DOHH2 (cell line): ENCODE measurements at regions not wholly inside any gene's neighbourhood (a gene's known extent, or its start where the extent isn't known, plus 50 kb on each side); places are given as distances from the start of the nearest gene placed in this dataset.

Experiments
- CTCF ChIP-seq: fragments of 200-600 bp; sonication (generic); IDR thresholded peaks from one replicate; pipeline ENCODE4 v1.5.1; 2014; ENCODE audit warnings: antibody characterized with exemption, mild to moderate bottlenecking, low read depth, low read length; ENCODE audit not compliant: poor library complexity, severe bottlenecking
- EZH2phosphoT487 ChIP-seq: fragments of 200-600 bp; sonication (generic); IDR thresholded peaks from 2 replicates; pipeline ENCODE4 v1.6.1; 2017; ENCODE audit warnings: borderline replicate concordance, mild to moderate bottlenecking, antibody characterized with exemption, low read length, moderate library complexity, mixed read lengths

DNA sequence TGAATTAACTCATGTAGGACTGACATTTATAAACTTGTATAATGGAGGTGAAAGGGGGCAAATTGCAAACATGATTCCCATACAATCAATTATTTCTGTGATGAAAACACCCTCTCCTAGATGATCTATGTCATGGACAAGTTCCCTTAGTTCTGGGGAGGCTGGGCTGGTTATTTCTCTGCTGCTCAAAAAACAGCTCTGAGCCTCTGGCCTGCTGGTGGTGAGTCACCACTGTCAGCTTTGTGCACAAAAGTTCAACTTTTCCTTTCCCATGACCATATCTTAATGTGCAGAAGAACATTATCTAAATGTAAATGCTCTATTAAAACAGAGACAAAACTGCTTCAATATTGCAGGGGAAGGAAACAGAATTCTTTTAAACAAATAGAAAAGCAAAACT is 85.0 kb downstream of the HMHB1 start:
- TF ChIP-seq EZH2phosphoT487 (no peak), CTCF (no peak)
